IMR-90 (cell line): ENCODE measurements at regions not wholly inside any gene's neighbourhood (a gene's known extent, or its start where the extent isn't known, plus 50 kb on each side); places are given as distances from the start of the nearest gene placed in this dataset.

Experiments
- ATAC-seq: fragments of 200-7000 bp; cut with Tn5 transposase; 2 replicates; pipeline ENCODE4 v1.9.1; 2020; ENCODE audit warnings: low read depth, mild to moderate bottlenecking, moderate library complexity
- BruUV-seq: library from RNA; stranded (reverse); fragments of 400-500 nt; replicated peaks from 2 replicates; lab custom pipeline; 2021; lab: Mats Ljungman, UMichigan
- CTCF ChIA-PET: fragments of 300-600 bp; formaldehyde crosslinking; extraction: SDS; loops from one replicate; lab custom pipeline; 2021; ENCODE audit warnings: antibody characterized with exemption; lab: Yijun Ruan, JAX
- POLR2A ChIA-PET: fragments of 300-600 bp; sonication (Branson Sonifier 250); formaldehyde crosslinking; loops from one replicate; lab custom pipeline; 2022; ENCODE audit warnings: antibody characterized with exemption; ENCODE audit not compliant: unreplicated experiment; lab: Charles Lee
- DNase-seq: peaks from one replicate; pipeline ENCODE4 v3.0.0; 2013
- H2AFZ ChIP-seq: replicated peaks from 2 replicates; pipeline ENCODE3; 2013; ENCODE audit warnings: low read length, mild to moderate bottlenecking; ENCODE audit not compliant: poor library complexity
- H2AK5ac ChIP-seq: 2 replicates; pipeline ENCODE4 v1.6.1; 2013; ENCODE audit warnings: low read depth, low read length, inconsistent platforms
- H2AK9ac ChIP-seq: replicated peaks from 2 replicates; pipeline ENCODE3; 2013; ENCODE audit warnings: mild to moderate bottlenecking, low read depth, low read length, moderate library complexity; ENCODE audit not compliant: poor library complexity
- H2BK120ac ChIP-seq: 2 replicates; pipeline ENCODE4 v1.6.1; 2013; ENCODE audit warnings: low read depth, low read length, inconsistent platforms
- H2BK15ac ChIP-seq: 3 replicates; pipeline ENCODE4 v1.6.1; 2013; ENCODE audit warnings: low read depth, low read length, inconsistent platforms
- H2BK20ac ChIP-seq: 2 replicates; pipeline ENCODE4 v1.6.1; 2013; ENCODE audit warnings: low read depth, mild to moderate bottlenecking, inconsistent platforms, low read length, moderate library complexity
- H2BK5ac ChIP-seq: 2 replicates; pipeline ENCODE4 v1.6.1; 2013; ENCODE audit warnings: mild to moderate bottlenecking, low read depth, low read length, inconsistent platforms; ENCODE audit not compliant: poor library complexity, severe bottlenecking
- H3K14ac ChIP-seq: replicated peaks from 2 replicates; pipeline ENCODE4 v1.6.1; 2013; ENCODE audit warnings: low read depth, low read length, inconsistent platforms
- H3K18ac ChIP-seq: 2 replicates; pipeline ENCODE4 v1.6.1; 2013; ENCODE audit warnings: low read depth, low read length, control low read depth
- H3K23ac ChIP-seq: 2 replicates; pipeline ENCODE4 v1.6.1; 2013; ENCODE audit warnings: low read depth, low read length, inconsistent platforms
- H3K27ac ChIP-seq: 2 replicates; pipeline ENCODE4 v1.5.1; 2013; ENCODE audit warnings: mild to moderate bottlenecking, control low read depth, low read length; ENCODE audit not compliant: insufficient read depth
- H3K27me3 ChIP-seq: 2 replicates; pipeline ENCODE4 v1.6.1; 2013; ENCODE audit warnings: low read length; ENCODE audit not compliant: control insufficient read depth, insufficient read depth
- H3K36me3 ChIP-seq: 2 replicates; pipeline ENCODE4 v1.6.1; 2013; ENCODE audit warnings: low read length, mixed read lengths; ENCODE audit not compliant: control insufficient read depth, insufficient read depth
- H3K4ac ChIP-seq: 2 replicates; pipeline ENCODE4 v1.6.1; 2013; ENCODE audit warnings: low read depth, low read length, inconsistent platforms
- H3K4me1 ChIP-seq: 2 replicates; pipeline ENCODE4 v1.6.1; 2013; ENCODE audit warnings: low read length, mixed read lengths; ENCODE audit not compliant: control insufficient read depth, insufficient read depth
- H3K4me2 ChIP-seq: 2 replicates; pipeline ENCODE4 v1.6.1; 2013; ENCODE audit warnings: low read depth, mild to moderate bottlenecking, control low read depth, low read length, moderate library complexity
- H3K4me3 ChIP-seq: 2 replicates; pipeline ENCODE4 v1.5.1; 2013; ENCODE audit warnings: low read depth, mild to moderate bottlenecking, control low read depth, low read length, moderate library complexity; ENCODE audit not compliant: insufficient read depth
- H3K56ac ChIP-seq: 2 replicates; pipeline ENCODE4 v1.6.1; 2013; ENCODE audit warnings: low read length, inconsistent platforms; ENCODE audit not compliant: insufficient read depth; ENCODE audit errors: extremely low read depth
- H3K79me1 ChIP-seq, 2 experiments: 2 replicates each; pipeline ENCODE4 v1.6.1; 2013; ENCODE audit warnings: low read length in 2 of 2, inconsistent platforms in 1 of 2, low read depth in 1 of 2
- H3K9ac ChIP-seq: 2 replicates; pipeline ENCODE4 v1.6.1; 2013; ENCODE audit warnings: low read depth, low read length, control low read depth
- H3K9me1 ChIP-seq: 2 replicates; pipeline ENCODE4 v1.6.1; 2013; ENCODE audit warnings: low read length, inconsistent platforms; ENCODE audit not compliant: insufficient read depth
- H3K9me3 ChIP-seq: 2 replicates; pipeline ENCODE4 v1.6.1; 2013; ENCODE audit warnings: low read length; ENCODE audit not compliant: control insufficient read depth, insufficient read depth
- H4K20me1 ChIP-seq: 2 replicates; pipeline ENCODE4 v1.6.1; 2013; ENCODE audit warnings: low read length, inconsistent platforms; ENCODE audit not compliant: insufficient read depth
- H4K5ac ChIP-seq: 2 replicates; pipeline ENCODE4 v1.6.1; 2013; ENCODE audit warnings: mild to moderate bottlenecking, low read depth, low read length, control low read depth
- H4K8ac ChIP-seq, 2 experiments: 2 replicates each; pipeline ENCODE4 v1.6.1; 2013; ENCODE audit warnings: low read depth in 2 of 2, low read length in 2 of 2, control low read depth in 1 of 2, inconsistent platforms in 1 of 2
- H4K91ac ChIP-seq: 2 replicates; pipeline ENCODE4 v1.6.1; 2013; ENCODE audit warnings: low read depth, low read length, inconsistent platforms; ENCODE audit not compliant: insufficient read depth
- BHLHE40 ChIP-seq: fragments of 150-350 bp; IDR thresholded peaks from 2 replicates; pipeline ENCODE4 v1.6.1; 2016; ENCODE audit warnings: mild to moderate bottlenecking, low read depth, low read length
- CEBPB ChIP-seq: IDR thresholded peaks from 2 replicates; pipeline ENCODE4 v1.6.1; 2012; ENCODE audit warnings: low read depth, low read length, improper control_type of control experiment
- FOS ChIP-seq: fragments of 150-350 bp; IDR thresholded peaks from 2 replicates; pipeline ENCODE4 v1.6.1; 2016; ENCODE audit warnings: low read depth, low read length
- MAFK ChIP-seq: IDR thresholded peaks from 2 replicates; pipeline ENCODE4 v1.6.1; 2012; ENCODE audit warnings: low read depth, low read length, improper control_type of control experiment
- MAZ ChIP-seq: IDR thresholded peaks from 2 replicates; pipeline ENCODE4 v1.6.1; 2012; ENCODE audit warnings: low read depth, mild to moderate bottlenecking, low read length, improper control_type of control experiment, moderate library complexity, borderline replicate concordance
- MXI1 ChIP-seq: IDR thresholded peaks from 2 replicates; pipeline ENCODE4 v1.6.1; 2012; ENCODE audit warnings: low read depth, mild to moderate bottlenecking, low read length, moderate library complexity, borderline replicate concordance
- NFE2L2 ChIP-seq: fragments of 150-350 bp; IDR thresholded peaks from 2 replicates; pipeline ENCODE4 v1.6.1; 2016; ENCODE audit warnings: low read depth, mild to moderate bottlenecking, low read length
- RCOR1 ChIP-seq: IDR thresholded peaks from 2 replicates; pipeline ENCODE4 v1.6.1; 2012; ENCODE audit warnings: mild to moderate bottlenecking, low read length, improper control_type of control experiment; ENCODE audit not compliant: insufficient replicate concordance
- RFX5 ChIP-seq: IDR thresholded peaks from 2 replicates; pipeline ENCODE4 v1.8.0; 2012; ENCODE audit warnings: low read depth, mild to moderate bottlenecking, low read length, moderate library complexity
- SMC3 ChIP-seq: fragments of 150-350 bp; IDR thresholded peaks from 2 replicates; pipeline ENCODE4 v1.6.1; 2016; ENCODE audit warnings: low read depth, mild to moderate bottlenecking, antibody characterized with exemption, low read length, moderate library complexity
- USF2 ChIP-seq: fragments of 150-350 bp; IDR thresholded peaks from 2 replicates; pipeline ENCODE4 v1.6.1; 2017; ENCODE audit warnings: mild to moderate bottlenecking, antibody characterized with exemption, low read length, low read depth
- WGBS, 2 experiments: methylation state at CpG; one replicate each; pipeline versions ENCODE4 v1.1.5 to v1.1.7; 2013; ENCODE audit warnings: missing lambda C conversion rate in 2 of 2; ENCODE audit not compliant: insufficient read length in 1 of 2; ENCODE audit errors: extremely low coverage in 2 of 2; 5-methylcytosine and 5-hydroxymethylcytosine counted together
- dilution Hi-C: fragments of 300-500 bp; cut with HindIII; formaldehyde crosslinking; loops from one replicate; pipeline ENCODE4 v1.14.3; 2018; ENCODE audit warnings: low sequenced_read_pairs; ENCODE audit not compliant: unreplicated experiment
- in situ Hi-C: fragments of 300-500 bp; cut with MboI; formaldehyde crosslinking; loops from 3 replicates; pipeline ENCODE4 v1.14.3; 2019; ENCODE audit warnings: low sequenced_read_pairs, inconsistent platforms, mixed read lengths
- intact Hi-C: fragments of 100-400 bp; cut with micrococcal nuclease; formaldehyde crosslinking; loops from 2 replicates; pipeline ENCODE4 v1.10.0; 2022
- TF ChIP-seq, protein P1 (sequence below): conservative IDR thresholded peaks from 2 replicates; pipeline ENCODE4 v1.5.1; 2012; ENCODE audit warnings: mild to moderate bottlenecking, low read depth, low read length, improper control_type of control experiment

DNA sequence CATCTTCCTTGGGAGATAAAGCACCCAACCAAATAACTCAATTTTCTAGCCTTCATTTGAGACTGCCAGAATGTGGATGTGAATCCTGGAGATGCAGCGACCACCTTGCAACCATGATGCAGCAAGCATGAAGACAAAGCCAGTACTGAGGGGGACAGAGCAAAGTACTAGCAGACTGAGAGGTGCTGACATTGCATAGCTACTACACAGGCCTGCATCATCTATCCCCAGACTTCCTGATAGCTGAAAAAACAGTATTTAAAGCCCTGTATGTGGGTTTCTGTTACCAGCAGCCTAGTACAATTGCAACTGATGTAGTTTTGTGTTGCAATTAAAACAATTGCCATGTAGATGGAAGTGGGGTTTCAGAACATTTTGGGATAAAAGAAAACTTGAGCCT, 146.3 kb upstream of the VEPH1 start:
- Histone ChIP-seq H3K4ac (no peak overlapping the region), H3K14ac (no peak overlapping the region), H3K9me3 (no peaks in the 10 kb centered on the region), H3K9me1 (no peaks in the 10 kb centered on the region), H4K91ac (no peak overlapping the region), H3K36me3 (no peaks in the 10 kb centered on the region), H2BK20ac (no peak overlapping the region), H3K4me2 (no peak overlapping the region), H3K27ac (no peak overlapping the region), H4K5ac (no peak overlapping the region), H4K8ac (no peak overlapping the region), H2BK120ac (no peak overlapping the region), H2AK9ac (no peak overlapping the region), H2BK5ac (no peak overlapping the region), H3K79me1 (no peaks in the 10 kb centered on the region), H3K56ac (no peak overlapping the region), H3K4me1 (no peaks in the 10 kb centered on the region), H3K23ac (no peak overlapping the region), H2AFZ (no peak overlapping the region), H4K20me1 (no peaks in the 10 kb centered on the region), H3K4me3 (no peak overlapping the region), H3K18ac (no peak overlapping the region), H3K27me3 (no peaks in the 10 kb centered on the region), H3K9ac (no peak overlapping the region), H2BK15ac (no peak overlapping the region), H2AK5ac (no peak overlapping the region)
- in situ Hi-C loops, result no loop called here
- intact Hi-C loops, result no loop called here
- DNase-seq, result no peak
- dilution Hi-C loops, result no loop called here
- WGBS, 2 experiments, result no CpG with 5 or more reads among the region's 1 CpG
- no peak for ATAC-seq
- CTCF ChIA-PET, result no interaction called here
- no TSS peak for BruUV-seq
- POLR2A ChIA-PET, result interaction anchor here (0.5 kb wide), 1 partner anchor 968 kb away, joined by 3 read pairs; no protein-coding TSS in a partner anchor
- TF ChIP-seq RFX5 (no peak), RCOR1 (no peak), FOS (no peak), NFE2L2 (no peak), USF2 (no peak), MAZ (no peak), MXI1 (no peak), SMC3 (no peak), MAFK (no peak), BHLHE40 (no peak), CEBPB (no peak)
- TF ChIP-seq, protein P1, sequence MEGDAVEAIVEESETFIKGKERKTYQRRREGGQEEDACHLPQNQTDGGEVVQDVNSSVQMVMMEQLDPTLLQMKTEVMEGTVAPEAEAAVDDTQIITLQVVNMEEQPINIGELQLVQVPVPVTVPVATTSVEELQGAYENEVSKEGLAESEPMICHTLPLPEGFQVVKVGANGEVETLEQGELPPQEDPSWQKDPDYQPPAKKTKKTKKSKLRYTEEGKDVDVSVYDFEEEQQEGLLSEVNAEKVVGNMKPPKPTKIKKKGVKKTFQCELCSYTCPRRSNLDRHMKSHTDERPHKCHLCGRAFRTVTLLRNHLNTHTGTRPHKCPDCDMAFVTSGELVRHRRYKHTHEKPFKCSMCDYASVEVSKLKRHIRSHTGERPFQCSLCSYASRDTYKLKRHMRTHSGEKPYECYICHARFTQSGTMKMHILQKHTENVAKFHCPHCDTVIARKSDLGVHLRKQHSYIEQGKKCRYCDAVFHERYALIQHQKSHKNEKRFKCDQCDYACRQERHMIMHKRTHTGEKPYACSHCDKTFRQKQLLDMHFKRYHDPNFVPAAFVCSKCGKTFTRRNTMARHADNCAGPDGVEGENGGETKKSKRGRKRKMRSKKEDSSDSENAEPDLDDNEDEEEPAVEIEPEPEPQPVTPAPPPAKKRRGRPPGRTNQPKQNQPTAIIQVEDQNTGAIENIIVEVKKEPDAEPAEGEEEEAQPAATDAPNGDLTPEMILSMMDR, result no peak
